IMR-90 (cell line): ENCODE measurements at regions not wholly inside any gene's neighbourhood (a gene's known extent, or its start where the extent isn't known, plus 50 kb on each side); places are given as distances from the start of the nearest gene placed in this dataset.

Source experiments
- ATAC-seq: fragments of 200-7000 bp; cut with Tn5 transposase; 2 replicates; pipeline ENCODE4 v1.9.1; 2020; ENCODE audit warnings: low read depth, mild to moderate bottlenecking, moderate library complexity
- BruUV-seq: library from RNA; stranded (reverse); fragments of 400-500 nt; replicated peaks from 2 replicates; lab custom pipeline; 2021; lab: Mats Ljungman, UMichigan
- CTCF ChIA-PET: fragments of 300-600 bp; formaldehyde crosslinking; extraction: SDS; loops from one replicate; lab custom pipeline; 2021; ENCODE audit warnings: antibody characterized with exemption; lab: Yijun Ruan, JAX
- POLR2A ChIA-PET: fragments of 300-600 bp; sonication (Branson Sonifier 250); formaldehyde crosslinking; loops from one replicate; lab custom pipeline; 2022; ENCODE audit warnings: antibody characterized with exemption; ENCODE audit not compliant: unreplicated experiment; lab: Charles Lee
- DNase-seq: peaks from one replicate; pipeline ENCODE4 v3.0.0; 2013
- H2AFZ ChIP-seq: replicated peaks from 2 replicates; pipeline ENCODE3; 2013; ENCODE audit warnings: low read length, mild to moderate bottlenecking; ENCODE audit not compliant: poor library complexity
- H2AK5ac ChIP-seq: 2 replicates; pipeline ENCODE4 v1.6.1; 2013; ENCODE audit warnings: low read depth, low read length, inconsistent platforms
- H2AK9ac ChIP-seq: replicated peaks from 2 replicates; pipeline ENCODE3; 2013; ENCODE audit warnings: mild to moderate bottlenecking, low read depth, low read length, moderate library complexity; ENCODE audit not compliant: poor library complexity
- H2BK120ac ChIP-seq: 2 replicates; pipeline ENCODE4 v1.6.1; 2013; ENCODE audit warnings: low read depth, low read length, inconsistent platforms
- H2BK15ac ChIP-seq: 3 replicates; pipeline ENCODE4 v1.6.1; 2013; ENCODE audit warnings: low read depth, low read length, inconsistent platforms
- H2BK20ac ChIP-seq: 2 replicates; pipeline ENCODE4 v1.6.1; 2013; ENCODE audit warnings: low read depth, mild to moderate bottlenecking, inconsistent platforms, low read length, moderate library complexity
- H2BK5ac ChIP-seq: 2 replicates; pipeline ENCODE4 v1.6.1; 2013; ENCODE audit warnings: mild to moderate bottlenecking, low read depth, low read length, inconsistent platforms; ENCODE audit not compliant: poor library complexity, severe bottlenecking
- H3K14ac ChIP-seq: replicated peaks from 2 replicates; pipeline ENCODE4 v1.6.1; 2013; ENCODE audit warnings: low read depth, low read length, inconsistent platforms
- H3K18ac ChIP-seq: 2 replicates; pipeline ENCODE4 v1.6.1; 2013; ENCODE audit warnings: low read depth, low read length, control low read depth
- H3K23ac ChIP-seq: 2 replicates; pipeline ENCODE4 v1.6.1; 2013; ENCODE audit warnings: low read depth, low read length, inconsistent platforms
- H3K27ac ChIP-seq: 2 replicates; pipeline ENCODE4 v1.5.1; 2013; ENCODE audit warnings: mild to moderate bottlenecking, control low read depth, low read length; ENCODE audit not compliant: insufficient read depth
- H3K27me3 ChIP-seq: 2 replicates; pipeline ENCODE4 v1.6.1; 2013; ENCODE audit warnings: low read length; ENCODE audit not compliant: control insufficient read depth, insufficient read depth
- H3K36me3 ChIP-seq: 2 replicates; pipeline ENCODE4 v1.6.1; 2013; ENCODE audit warnings: low read length, mixed read lengths; ENCODE audit not compliant: control insufficient read depth, insufficient read depth
- H3K4ac ChIP-seq: 2 replicates; pipeline ENCODE4 v1.6.1; 2013; ENCODE audit warnings: low read depth, low read length, inconsistent platforms
- H3K4me1 ChIP-seq: 2 replicates; pipeline ENCODE4 v1.6.1; 2013; ENCODE audit warnings: low read length, mixed read lengths; ENCODE audit not compliant: control insufficient read depth, insufficient read depth
- H3K4me2 ChIP-seq: 2 replicates; pipeline ENCODE4 v1.6.1; 2013; ENCODE audit warnings: low read depth, mild to moderate bottlenecking, control low read depth, low read length, moderate library complexity
- H3K4me3 ChIP-seq: 2 replicates; pipeline ENCODE4 v1.5.1; 2013; ENCODE audit warnings: low read depth, mild to moderate bottlenecking, control low read depth, low read length, moderate library complexity; ENCODE audit not compliant: insufficient read depth
- H3K56ac ChIP-seq: 2 replicates; pipeline ENCODE4 v1.6.1; 2013; ENCODE audit warnings: low read length, inconsistent platforms; ENCODE audit not compliant: insufficient read depth; ENCODE audit errors: extremely low read depth
- H3K79me1 ChIP-seq, 2 experiments: 2 replicates each; pipeline ENCODE4 v1.6.1; 2013; ENCODE audit warnings: low read length in 2 of 2, inconsistent platforms in 1 of 2, low read depth in 1 of 2
- H3K9ac ChIP-seq: 2 replicates; pipeline ENCODE4 v1.6.1; 2013; ENCODE audit warnings: low read depth, low read length, control low read depth
- H3K9me1 ChIP-seq: 2 replicates; pipeline ENCODE4 v1.6.1; 2013; ENCODE audit warnings: low read length, inconsistent platforms; ENCODE audit not compliant: insufficient read depth
- H3K9me3 ChIP-seq: 2 replicates; pipeline ENCODE4 v1.6.1; 2013; ENCODE audit warnings: low read length; ENCODE audit not compliant: control insufficient read depth, insufficient read depth
- H4K20me1 ChIP-seq: 2 replicates; pipeline ENCODE4 v1.6.1; 2013; ENCODE audit warnings: low read length, inconsistent platforms; ENCODE audit not compliant: insufficient read depth
- H4K5ac ChIP-seq: 2 replicates; pipeline ENCODE4 v1.6.1; 2013; ENCODE audit warnings: mild to moderate bottlenecking, low read depth, low read length, control low read depth
- H4K8ac ChIP-seq, 2 experiments: 2 replicates each; pipeline ENCODE4 v1.6.1; 2013; ENCODE audit warnings: low read depth in 2 of 2, low read length in 2 of 2, control low read depth in 1 of 2, inconsistent platforms in 1 of 2
- H4K91ac ChIP-seq: 2 replicates; pipeline ENCODE4 v1.6.1; 2013; ENCODE audit warnings: low read depth, low read length, inconsistent platforms; ENCODE audit not compliant: insufficient read depth
- BHLHE40 ChIP-seq: fragments of 150-350 bp; IDR thresholded peaks from 2 replicates; pipeline ENCODE4 v1.6.1; 2016; ENCODE audit warnings: mild to moderate bottlenecking, low read depth, low read length
- CEBPB ChIP-seq: IDR thresholded peaks from 2 replicates; pipeline ENCODE4 v1.6.1; 2012; ENCODE audit warnings: low read depth, low read length, improper control_type of control experiment
- CHD1 ChIP-seq: IDR thresholded peaks from 2 replicates; pipeline ENCODE4 v1.6.1; 2012; ENCODE audit warnings: low read depth, low read length, improper control_type of control experiment
- FOS ChIP-seq: fragments of 150-350 bp; IDR thresholded peaks from 2 replicates; pipeline ENCODE4 v1.6.1; 2016; ENCODE audit warnings: low read depth, low read length
- MAFK ChIP-seq: IDR thresholded peaks from 2 replicates; pipeline ENCODE4 v1.6.1; 2012; ENCODE audit warnings: low read depth, low read length, improper control_type of control experiment
- MAZ ChIP-seq: IDR thresholded peaks from 2 replicates; pipeline ENCODE4 v1.6.1; 2012; ENCODE audit warnings: low read depth, mild to moderate bottlenecking, low read length, improper control_type of control experiment, moderate library complexity, borderline replicate concordance
- MXI1 ChIP-seq: IDR thresholded peaks from 2 replicates; pipeline ENCODE4 v1.6.1; 2012; ENCODE audit warnings: low read depth, mild to moderate bottlenecking, low read length, moderate library complexity, borderline replicate concordance
- NFE2L2 ChIP-seq: fragments of 150-350 bp; IDR thresholded peaks from 2 replicates; pipeline ENCODE4 v1.6.1; 2016; ENCODE audit warnings: low read depth, mild to moderate bottlenecking, low read length
- RFX5 ChIP-seq: IDR thresholded peaks from 2 replicates; pipeline ENCODE4 v1.8.0; 2012; ENCODE audit warnings: low read depth, mild to moderate bottlenecking, low read length, moderate library complexity
- SMC3 ChIP-seq: fragments of 150-350 bp; IDR thresholded peaks from 2 replicates; pipeline ENCODE4 v1.6.1; 2016; ENCODE audit warnings: low read depth, mild to moderate bottlenecking, antibody characterized with exemption, low read length, moderate library complexity
- WGBS, 2 experiments: methylation state at CpG; one replicate each; pipeline versions ENCODE4 v1.1.5 to v1.1.7; 2013; ENCODE audit warnings: missing lambda C conversion rate in 2 of 2; ENCODE audit not compliant: insufficient read length in 1 of 2; ENCODE audit errors: extremely low coverage in 2 of 2; 5-methylcytosine and 5-hydroxymethylcytosine counted together
- dilution Hi-C: fragments of 300-500 bp; cut with HindIII; formaldehyde crosslinking; loops from one replicate; pipeline ENCODE4 v1.14.3; 2018; ENCODE audit warnings: low sequenced_read_pairs; ENCODE audit not compliant: unreplicated experiment
- in situ Hi-C: fragments of 300-500 bp; cut with MboI; formaldehyde crosslinking; loops from 3 replicates; pipeline ENCODE4 v1.14.3; 2019; ENCODE audit warnings: low sequenced_read_pairs, inconsistent platforms, mixed read lengths
- intact Hi-C: fragments of 100-400 bp; cut with micrococcal nuclease; formaldehyde crosslinking; loops from 2 replicates; pipeline ENCODE4 v1.10.0; 2022
- TF ChIP-seq, protein P1 (sequence below): fragments of 150-350 bp; IDR thresholded peaks from 2 replicates; pipeline ENCODE4 v1.6.1; 2016; ENCODE audit warnings: low read depth, mild to moderate bottlenecking, low read length, moderate library complexity, borderline replicate concordance
- TF ChIP-seq, protein P2 (sequence below): fragments of 150-350 bp; IDR thresholded peaks from 2 replicates; pipeline ENCODE4 v1.6.1; 2017; ENCODE audit warnings: mild to moderate bottlenecking, antibody characterized with exemption, low read length, low read depth
- TF ChIP-seq, protein P3 (sequence below): conservative IDR thresholded peaks from 2 replicates; pipeline ENCODE4 v1.5.1; 2012; ENCODE audit warnings: mild to moderate bottlenecking, low read depth, low read length, improper control_type of control experiment

DNA sequence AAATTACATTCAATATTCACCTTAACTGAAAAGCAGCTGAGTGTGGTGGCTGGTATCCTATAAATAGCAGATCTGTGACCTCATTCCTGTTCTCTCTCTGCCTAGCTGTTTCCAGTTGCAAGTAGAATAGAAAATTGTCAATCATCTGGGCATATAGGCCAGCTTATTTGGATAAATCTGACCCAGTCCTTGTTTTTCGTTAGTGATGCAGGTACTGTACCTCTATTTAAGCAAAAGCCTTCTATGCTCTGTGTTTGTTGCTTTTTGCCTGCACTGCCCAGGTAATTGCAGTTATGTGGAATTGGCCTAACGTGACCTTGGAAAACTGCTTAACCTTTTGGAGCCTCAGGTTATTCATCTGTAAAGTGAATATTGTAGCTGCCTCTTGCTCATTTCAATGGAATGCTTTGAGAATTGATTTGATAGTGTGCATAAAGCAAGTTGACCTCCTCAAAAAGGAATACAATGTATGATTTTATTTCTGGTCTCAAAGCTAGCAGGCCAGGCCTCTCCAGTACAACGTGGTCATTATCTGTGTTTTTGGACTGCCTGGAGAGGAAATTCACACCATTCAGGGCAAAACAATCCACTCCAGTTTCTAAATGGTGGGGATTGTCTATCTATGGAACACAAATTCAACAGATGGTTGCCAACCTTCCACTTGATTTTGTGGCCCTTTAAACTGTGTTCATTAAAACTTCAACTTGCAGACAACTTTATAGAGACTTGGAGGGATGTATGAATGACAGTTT, 508.7 kb upstream of the CITED2 start:
- Histone ChIP-seq H3K14ac (peak overlapping the region; percentile 53; the same call in 1 of the 2 replicates), H2BK20ac (peak overlapping the region; percentile 75), H3K9me1 (peaks cover 3% of the 10 kb centered on the region; the same call in 1 of the 2 replicates), H3K9me3 (no peaks in the 10 kb centered on the region), H2AK9ac (no peak overlapping the region), H3K27ac (peak overlapping the region; percentile 8; the same call in 1 of the 2 replicates), H3K56ac (0 out of 2 replicates have a peak overlapping the region, but pooled peaks have one; percentile 8), H3K4ac (peak overlapping the region; percentile 56), H2AK5ac (0 out of 2 replicates have a peak overlapping the region, but pooled peaks have one; percentile 65), H4K5ac (peak overlapping the region; percentile 68; the same call in 1 of the 2 replicates), H3K79me1 (no peaks in the 10 kb centered on the region), H3K23ac (no peak overlapping the region), H3K4me2 (peak overlapping the region; percentile 29; the same call in 1 of the 2 replicates), H2BK5ac (peak overlapping the region; percentile 72), H4K91ac (peak overlapping the region; percentile 37; the same call in 1 of the 2 replicates), H3K36me3 (no peaks in the 10 kb centered on the region), H3K4me1 (peaks cover 13% of the 10 kb centered on the region), H3K9ac (no peak overlapping the region; the same call in 1 of the 2 replicates), H3K27me3 (no peaks in the 10 kb centered on the region), H3K4me3 (no peak overlapping the region), H2AFZ (no peak overlapping the region), H4K20me1 (no peaks in the 10 kb centered on the region), H2BK15ac (0 out of 3 replicates have a peak overlapping the region, but pooled peaks have one; percentile 35), H4K8ac (peak overlapping the region in 1 of 2 experiments; percentile 71; a peak in 2 of 4 replicates), H3K18ac (peak overlapping the region; percentile 61; the same call in 1 of the 2 replicates), H2BK120ac (peak overlapping the region; percentile 79)
- dilution Hi-C loops (no loop called here), in situ Hi-C loops (no loop called here), intact Hi-C loops (loop anchor here (2.0 to 10.0 kb wide), 3 partner anchors 92 to 514 kb away; no protein-coding TSS in a partner anchor)
- ChIA-PET POLR2A (interaction anchor here (1.3 kb wide), 1 partner anchor 509 kb away, joined by 3 read pairs; the partner anchor contains the start of gene CITED2), CTCF (no interaction called here)
- peak; percentile 51 for DNase-seq
- 60% methylated on average over 1 of the region's 3 CpGs; no CpG with 5 or more reads in 1 of the 2 experiments for WGBS, 2 experiments
- no peak for ATAC-seq
- BruUV-seq: no TSS peak
- TF ChIP-seq, protein P1, sequence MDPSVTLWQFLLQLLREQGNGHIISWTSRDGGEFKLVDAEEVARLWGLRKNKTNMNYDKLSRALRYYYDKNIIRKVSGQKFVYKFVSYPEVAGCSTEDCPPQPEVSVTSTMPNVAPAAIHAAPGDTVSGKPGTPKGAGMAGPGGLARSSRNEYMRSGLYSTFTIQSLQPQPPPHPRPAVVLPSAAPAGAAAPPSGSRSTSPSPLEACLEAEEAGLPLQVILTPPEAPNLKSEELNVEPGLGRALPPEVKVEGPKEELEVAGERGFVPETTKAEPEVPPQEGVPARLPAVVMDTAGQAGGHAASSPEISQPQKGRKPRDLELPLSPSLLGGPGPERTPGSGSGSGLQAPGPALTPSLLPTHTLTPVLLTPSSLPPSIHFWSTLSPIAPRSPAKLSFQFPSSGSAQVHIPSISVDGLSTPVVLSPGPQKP: no peak
- no peak for TF ChIP-seq MAFK
- TF ChIP-seq MXI1: no peak
- TF ChIP-seq RFX5: no peak
- TF ChIP-seq, protein P2, sequence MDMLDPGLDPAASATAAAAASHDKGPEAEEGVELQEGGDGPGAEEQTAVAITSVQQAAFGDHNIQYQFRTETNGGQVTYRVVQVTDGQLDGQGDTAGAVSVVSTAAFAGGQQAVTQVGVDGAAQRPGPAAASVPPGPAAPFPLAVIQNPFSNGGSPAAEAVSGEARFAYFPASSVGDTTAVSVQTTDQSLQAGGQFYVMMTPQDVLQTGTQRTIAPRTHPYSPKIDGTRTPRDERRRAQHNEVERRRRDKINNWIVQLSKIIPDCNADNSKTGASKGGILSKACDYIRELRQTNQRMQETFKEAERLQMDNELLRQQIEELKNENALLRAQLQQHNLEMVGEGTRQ: no peak
- no peak for TF ChIP-seq MAZ
- TF ChIP-seq FOS: no peak
- no peak for TF ChIP-seq SMC3
- TF ChIP-seq CEBPB: no peak
- TF ChIP-seq BHLHE40: no peak
- no peak for TF ChIP-seq NFE2L2
- TF ChIP-seq, protein P3, sequence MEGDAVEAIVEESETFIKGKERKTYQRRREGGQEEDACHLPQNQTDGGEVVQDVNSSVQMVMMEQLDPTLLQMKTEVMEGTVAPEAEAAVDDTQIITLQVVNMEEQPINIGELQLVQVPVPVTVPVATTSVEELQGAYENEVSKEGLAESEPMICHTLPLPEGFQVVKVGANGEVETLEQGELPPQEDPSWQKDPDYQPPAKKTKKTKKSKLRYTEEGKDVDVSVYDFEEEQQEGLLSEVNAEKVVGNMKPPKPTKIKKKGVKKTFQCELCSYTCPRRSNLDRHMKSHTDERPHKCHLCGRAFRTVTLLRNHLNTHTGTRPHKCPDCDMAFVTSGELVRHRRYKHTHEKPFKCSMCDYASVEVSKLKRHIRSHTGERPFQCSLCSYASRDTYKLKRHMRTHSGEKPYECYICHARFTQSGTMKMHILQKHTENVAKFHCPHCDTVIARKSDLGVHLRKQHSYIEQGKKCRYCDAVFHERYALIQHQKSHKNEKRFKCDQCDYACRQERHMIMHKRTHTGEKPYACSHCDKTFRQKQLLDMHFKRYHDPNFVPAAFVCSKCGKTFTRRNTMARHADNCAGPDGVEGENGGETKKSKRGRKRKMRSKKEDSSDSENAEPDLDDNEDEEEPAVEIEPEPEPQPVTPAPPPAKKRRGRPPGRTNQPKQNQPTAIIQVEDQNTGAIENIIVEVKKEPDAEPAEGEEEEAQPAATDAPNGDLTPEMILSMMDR: no peak
- no peak for TF ChIP-seq CHD1
